ENCODE measurements at regions not wholly inside any gene's neighbourhood (a gene's known extent, or its start where the extent isn't known, plus 50 kb on each side); places are given as distances from the start of the nearest gene placed in this dataset.
A peak's percentile ranks its signal among the peaks of the same experiment; 100 is the strongest.

GRCh38 chr13:111456452-111457230 is 136.2 kb downstream of the TEX29 start:
- no peak for DNase-seq (ENCODE audit: low spot score)

- DNase-seq (ENCODE audit: low spot score) = no peak
Measured at GRCh38 chr13:111458001-111458531, 137.6 kb downstream of the TEX29 start.

DNA sequence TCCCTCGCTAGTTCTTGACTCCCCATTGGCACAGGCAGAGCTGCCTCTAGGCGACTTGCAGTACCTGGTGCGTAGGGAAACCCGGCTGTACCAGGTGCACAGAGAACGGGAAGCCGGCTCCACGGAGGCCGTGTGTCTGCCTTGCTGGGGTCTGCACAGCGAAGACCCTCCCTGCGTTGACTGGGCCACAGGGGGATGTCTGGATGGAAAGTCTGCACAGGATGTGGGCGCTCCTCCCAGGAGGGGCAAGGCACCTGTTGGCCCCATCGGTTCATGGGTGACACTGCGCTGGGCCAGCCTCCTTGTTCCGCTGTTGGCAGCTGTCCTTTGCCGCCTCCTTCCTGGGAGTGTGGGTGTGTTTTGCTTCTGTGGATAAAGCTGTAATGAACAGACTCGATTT is 138.3 kb downstream of the TEX29 start:
- DNase-seq (ENCODE audit: low spot score) = no peak

DNA sequence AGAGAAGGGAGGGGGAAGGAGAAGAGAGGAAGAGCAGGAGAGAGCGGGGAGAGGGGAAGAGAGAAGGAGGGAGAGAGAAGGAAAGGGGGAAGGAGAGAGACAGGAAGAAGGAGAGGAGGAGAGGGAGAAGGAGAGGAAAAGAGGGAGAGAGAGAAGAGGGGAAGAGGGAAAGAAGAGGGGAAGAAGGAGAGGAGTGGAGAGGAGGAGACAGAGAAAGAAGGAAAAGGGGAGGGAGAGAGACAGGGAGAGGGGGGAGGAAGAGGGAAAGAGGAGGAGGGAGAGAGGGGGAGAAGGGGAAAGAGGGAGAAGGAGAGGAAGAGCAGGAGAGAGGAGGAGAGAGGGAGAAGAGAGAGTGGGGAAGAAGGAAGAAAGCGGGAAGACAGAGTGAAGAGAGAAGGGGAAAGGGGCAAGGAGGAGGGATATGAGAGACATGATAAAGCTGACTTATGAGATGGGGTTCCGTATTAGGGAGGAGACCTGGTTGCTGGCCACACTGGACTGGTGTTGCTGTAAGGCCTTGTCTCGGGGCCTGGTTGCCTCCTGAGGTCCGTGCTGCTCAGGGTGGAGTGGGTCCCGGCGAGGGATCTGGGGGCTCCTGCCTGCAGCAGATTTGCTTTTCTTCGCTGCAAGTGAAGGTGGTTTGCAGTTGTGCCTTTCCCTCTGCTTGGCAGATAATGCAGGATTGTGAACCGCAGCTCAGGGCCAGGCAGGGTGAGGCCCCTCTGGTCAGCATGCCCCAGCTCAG is 139.5 kb downstream of the TEX29 start:
- DNase-seq (ENCODE audit: low spot score) = no peak

- peak; percentile 68 for DNase-seq (ENCODE audit: low spot score)
Measured at GRCh38 chr13:111460548-111461444, 140.4 kb downstream of the TEX29 start.

DNA sequence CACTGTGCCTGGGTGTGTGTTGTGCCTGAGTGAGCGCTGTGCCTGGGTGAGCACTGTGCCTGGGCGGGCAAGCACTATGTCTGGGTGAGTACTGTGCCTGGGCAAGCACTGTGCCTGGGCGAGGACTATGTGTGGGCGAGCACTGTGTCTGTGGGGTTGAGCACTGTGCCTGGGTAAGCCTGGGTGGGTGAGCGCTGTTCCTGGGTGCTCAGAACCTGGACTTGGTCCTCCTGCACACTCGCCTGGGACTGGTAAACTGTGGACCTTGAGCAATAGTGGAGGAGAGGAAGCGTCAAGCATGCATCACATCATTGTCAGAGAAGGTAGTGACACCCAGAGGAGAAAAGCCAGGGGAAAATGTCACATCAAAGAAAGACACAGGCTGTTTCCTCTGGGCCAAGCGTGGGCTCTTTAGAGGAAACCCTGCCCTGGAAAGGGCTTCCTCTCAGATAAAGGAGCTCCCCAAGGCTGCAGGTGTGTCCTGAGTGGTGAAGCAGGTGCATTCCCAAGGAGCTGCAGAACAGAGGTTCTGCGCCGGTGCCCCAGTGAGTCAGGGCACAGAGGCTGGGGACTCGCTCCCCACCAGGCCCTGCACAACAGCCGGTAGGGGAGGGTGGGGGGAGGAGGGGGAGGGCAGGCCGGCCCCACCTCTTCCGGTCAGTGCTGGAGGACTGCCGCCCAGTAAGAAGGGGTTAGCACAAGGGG is 141.2 kb downstream of the TEX29 start:
- no peak for DNase-seq (ENCODE audit: low spot score)

GRCh38 chr13:111462221-111462764 is 141.9 kb downstream of the TEX29 start:
- no peak for DNase-seq (ENCODE audit: low spot score)

DNA sequence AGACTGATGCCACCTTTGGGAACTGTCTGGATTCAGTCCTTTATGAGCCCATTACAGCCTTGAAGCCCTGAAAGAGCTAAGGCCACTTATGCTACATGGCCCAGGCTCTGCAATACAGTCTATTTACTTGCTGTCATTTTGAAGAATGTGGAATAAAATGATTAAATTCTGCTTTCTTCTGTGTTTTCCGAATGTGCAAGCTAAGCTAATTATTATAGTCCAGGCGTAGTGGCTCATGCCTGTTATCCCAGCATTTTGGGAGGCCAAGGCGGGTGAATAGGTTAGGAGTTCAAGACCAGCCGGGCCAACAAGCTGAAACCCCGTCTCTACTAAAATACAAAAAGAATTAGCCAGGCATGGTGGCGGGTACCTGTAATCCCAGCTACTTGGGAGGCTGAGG is 142.5 kb downstream of the TEX29 start:
- no peak for DNase-seq (ENCODE audit: low spot score)

DNA sequence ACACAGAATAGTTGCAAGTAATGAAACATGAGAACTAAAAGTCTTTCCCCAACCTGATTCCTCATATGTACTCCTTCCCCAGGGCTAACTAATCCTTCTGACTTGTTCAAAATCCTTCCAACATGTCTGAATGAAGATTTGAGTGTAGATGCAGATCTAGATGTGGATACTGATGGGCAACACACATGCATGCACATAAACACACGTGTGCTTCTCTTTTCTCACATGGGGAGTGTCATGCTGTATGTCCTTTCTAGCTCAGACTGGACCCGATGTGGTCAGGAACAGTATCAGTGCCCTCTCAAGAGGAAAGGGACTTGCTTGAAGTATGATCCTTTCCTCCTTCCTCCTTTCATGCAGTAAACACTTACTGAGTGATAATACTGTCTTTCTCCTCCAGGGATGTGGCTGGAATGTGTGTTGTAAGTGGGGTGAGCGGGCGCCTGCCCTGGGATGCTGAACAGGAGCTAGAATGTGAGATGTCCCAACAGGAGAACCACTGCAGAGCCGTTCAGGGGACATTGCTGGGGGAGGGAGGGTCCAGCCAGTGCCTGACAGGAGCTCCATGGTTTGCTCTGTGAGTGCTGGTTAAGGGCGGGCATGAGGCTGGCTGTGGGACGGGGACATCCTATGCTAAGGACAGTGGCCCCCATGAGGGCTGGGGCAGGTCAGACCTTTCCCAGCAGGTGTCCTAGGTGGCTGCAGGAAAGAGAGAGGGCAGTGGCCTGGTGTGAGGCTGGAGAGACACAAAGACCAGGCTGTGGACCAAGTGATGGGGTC is 146.9 kb downstream of the TEX29 start:
- no peak for DNase-seq (ENCODE audit: low spot score)

- no peak for DNase-seq (ENCODE audit: low spot score)
Measured at GRCh38 chr13:111468037-111468959, 147.9 kb downstream of the TEX29 start.

DNA sequence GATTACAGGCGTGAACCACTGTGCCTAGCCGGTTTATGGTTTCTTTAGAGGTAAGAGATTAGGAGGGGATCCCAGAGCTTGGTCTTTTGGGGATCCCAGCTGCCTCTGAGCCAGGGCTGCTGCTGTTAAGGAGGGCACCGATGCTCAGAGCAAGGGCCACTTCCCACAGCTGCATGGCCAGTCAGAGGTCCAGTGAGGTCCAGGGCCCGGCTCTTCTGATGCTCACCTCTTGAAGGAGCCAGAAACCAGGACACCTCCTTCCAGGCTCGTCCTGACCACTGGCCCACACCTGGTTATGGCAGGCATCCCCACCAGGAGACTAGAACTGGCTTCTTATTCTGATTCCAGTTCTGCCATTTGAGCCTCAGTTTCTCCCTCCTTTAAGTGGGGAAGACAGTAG is 149.0 kb downstream of the TEX29 start:
- DNase-seq (ENCODE audit: low spot score) = no peak

DNA sequence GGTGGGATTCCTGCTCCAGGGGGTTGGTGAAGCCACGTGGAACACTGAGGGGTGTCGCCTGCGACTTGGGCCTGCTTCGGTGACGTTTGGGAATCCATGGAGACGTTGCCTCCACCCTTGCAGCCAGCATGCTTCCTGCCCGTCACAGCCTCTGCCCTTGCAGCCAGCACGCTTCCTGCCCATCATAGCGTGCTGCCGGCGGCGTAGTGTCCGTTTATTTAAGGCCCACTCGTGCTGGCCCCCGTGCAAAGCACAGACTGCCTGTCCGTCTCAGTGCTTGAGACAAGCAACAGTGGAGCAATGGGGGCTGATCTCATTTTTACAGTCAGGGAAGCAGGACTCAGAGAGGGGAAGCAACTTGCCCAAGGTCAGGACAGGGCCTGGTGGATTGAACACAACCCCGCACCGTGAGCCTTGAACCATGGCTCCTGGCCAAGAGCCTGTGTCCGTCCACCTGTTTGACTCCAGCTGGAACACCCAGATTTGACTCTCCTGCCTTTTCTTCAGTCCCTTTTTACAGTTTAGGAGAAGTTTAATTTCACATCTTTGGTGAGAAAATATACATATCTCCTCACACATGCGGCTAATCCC is 149.6 kb downstream of the TEX29 start:
- DNase-seq (ENCODE audit: low spot score) = no peak

- DNase-seq (ENCODE audit: low spot score) = no peak
Measured at GRCh38 chr13:111470933-111471332, 150.5 kb downstream of the TEX29 start.

GRCh38 chr13:111472083-111472482 is 151.6 kb downstream of the TEX29 start:
- DNase-seq (ENCODE audit: low spot score) = no peak

DNA sequence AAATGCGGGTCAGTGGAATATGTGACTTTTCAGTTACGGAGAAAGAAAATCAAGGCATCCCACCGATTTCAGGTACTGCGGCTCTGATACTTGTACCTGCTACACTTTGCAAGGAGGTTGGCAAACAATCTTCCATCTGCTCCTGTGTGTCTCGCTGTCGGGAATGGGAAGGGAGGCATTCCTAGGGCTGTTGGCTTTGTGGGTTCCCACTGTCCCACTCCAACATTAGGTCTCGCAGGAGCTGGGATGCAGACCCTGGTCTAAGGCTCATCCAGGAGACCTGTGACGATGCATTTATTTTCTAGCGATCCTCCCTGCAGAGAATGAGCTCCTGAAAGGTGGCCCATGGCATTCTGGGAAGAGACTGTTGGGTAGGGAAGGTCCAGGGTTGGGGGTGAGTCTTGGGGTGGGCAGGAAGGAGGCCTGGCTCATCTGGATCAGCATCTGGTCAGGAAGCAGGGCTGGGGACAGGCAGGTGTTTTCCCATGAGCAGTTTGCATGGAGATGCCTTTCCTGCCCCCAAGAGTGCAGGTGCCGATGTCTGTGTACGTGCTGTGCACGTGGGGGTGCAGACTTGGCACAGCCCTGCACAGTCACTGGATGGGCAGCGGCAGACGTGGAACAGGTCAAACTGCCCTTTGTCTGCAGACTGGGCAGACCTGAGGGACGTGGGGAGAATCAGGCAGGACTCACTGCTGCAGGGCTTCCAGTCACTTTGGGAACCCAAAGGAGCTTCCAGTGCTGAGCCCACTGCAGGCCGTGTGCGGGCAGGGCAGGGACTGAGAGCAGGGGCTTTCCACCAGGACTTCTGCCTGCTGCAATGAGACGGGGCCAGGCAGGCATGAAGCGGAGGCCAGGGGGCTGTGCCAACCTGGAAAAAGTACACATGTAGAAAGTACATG is 152.4 kb downstream of the TEX29 start:
- DNase-seq (ENCODE audit: low spot score) = no peak

GRCh38 chr13:111474136-111475002 is 153.9 kb downstream of the TEX29 start:
- DNase-seq (ENCODE audit: low spot score) = peak; percentile 82

GRCh38 chr13:111475488-111475887 is 155.0 kb downstream of the TEX29 start:
- DNase-seq (ENCODE audit: low spot score) = no peak

Measured in iPS-NIHi11 (cell line).